ENCODE measurements at regions not wholly inside any gene's neighbourhood (a gene's known extent, or its start where the extent isn't known, plus 50 kb on each side); places are given as distances from the start of the nearest gene placed in this dataset.
"Not testable (repeated sequence)": the region's sequence is repeated elsewhere in the genome, so short reads cannot be mapped to it uniquely, and the experiment has no call there.

- peaks cover 0 to 18% (median 13%) of the 10 kb centered on the region in 4 donors for H3K4me1 ChIP-seq
- H3K4me3 ChIP-seq, result no peak overlapping the region
- no peaks in the 10 kb centered on the region for H3K27me3 ChIP-seq
- WGBS, result 84% methylated on average over 5 of the region's 5 CpGs
- no peaks in the 10 kb centered on the region for H3K9me3 ChIP-seq
- no peak overlapping the region for H3K27ac ChIP-seq (replicated peaks in 1 of 4)
- no peak for TF ChIP-seq EP300 (IDR thresholded peaks at IDR 0.05)
- TF ChIP-seq POLR2AphosphoS5 (IDR thresholded peaks at IDR 0.05), result no peak
- no peak for TF ChIP-seq CTCF (IDR thresholded peaks at IDR 0.05)
- no peak for TF ChIP-seq POLR2A (IDR thresholded peaks at IDR 0.05; ENCODE audit: low read depth)
- intact Hi-C loops (cut with DNase I), result no loop called here
- peak; percentile 89 for DNase-seq (ENCODE audit: extremely low spot score)
- no peaks in the 10 kb centered on the region for H3K36me3 ChIP-seq
Measured at GRCh38 chr10:33031815-33032653, 74.0 kb upstream of the ITGB1 start.

GRCh38 chr10:33031171-33031570 lies 73.1 kb upstream of the ITGB1 start:
- Histone ChIP-seq H3K4me3 (no peak overlapping the region), H3K27ac (replicated peaks in 1 of 4) (no peak overlapping the region), H3K36me3 (no peaks in the 10 kb centered on the region), H3K4me1 (peaks cover 0 to 21% (median 16%) of the 10 kb centered on the region in 4 donors), H3K9me3 (no peaks in the 10 kb centered on the region), H3K27me3 (no peaks in the 10 kb centered on the region)
- peak; percentile 64 for DNase-seq (ENCODE audit: extremely low spot score)
- no peak for TF ChIP-seq CTCF (IDR thresholded peaks at IDR 0.05)
- 92% methylated on average over 5 of the region's 5 CpGs for WGBS
- intact Hi-C loops (cut with DNase I), result no loop called here

GRCh38 chr10:33028515-33028914 lies 70.5 kb upstream of the ITGB1 start:
- H3K4me3 ChIP-seq; H3K27ac ChIP-seq (replicated peaks in 1 of 4); H3K27me3 ChIP-seq; H3K9me3 ChIP-seq; H3K36me3 ChIP-seq; intact Hi-C loops (cut with DNase I): not testable (repeated sequence)
- WGBS, result 95% methylated on average over 5 of the region's 5 CpGs
- DNase-seq (ENCODE audit: extremely low spot score), result peak; percentile 42
- peaks cover 0 to 17% (median 13%) of the 10 kb centered on the region in 4 donors for H3K4me1 ChIP-seq

GRCh38 chr10:33027088-33027487 lies 69.1 kb upstream of the ITGB1 start:
- 93% methylated on average over 6 of the region's 6 CpGs for WGBS
- peaks cover 0 to 9% (median 4%) of the 10 kb centered on the region in 4 donors for H3K4me1 ChIP-seq
- H3K27ac ChIP-seq (replicated peaks in 1 of 4), result no peak overlapping the region
- DNase-seq (ENCODE audit: extremely low spot score), result peak; percentile 24
- no peak overlapping the region for H3K4me3 ChIP-seq
- intact Hi-C loops (cut with DNase I), result no loop called here
- no peaks in the 10 kb centered on the region for H3K9me3 ChIP-seq
- H3K36me3 ChIP-seq, result no peaks in the 10 kb centered on the region
- no peaks in the 10 kb centered on the region for H3K27me3 ChIP-seq
- no peak for TF ChIP-seq CTCF (IDR thresholded peaks at IDR 0.05)
- TF ChIP-seq EP300 (IDR thresholded peaks at IDR 0.05), result no peak
- no peak for TF ChIP-seq POLR2AphosphoS5 (IDR thresholded peaks at IDR 0.05)
- no peak for TF ChIP-seq POLR2A (IDR thresholded peaks at IDR 0.05; ENCODE audit: low read depth)

GRCh38 chr10:33026422-33026821 lies 68.4 kb upstream of the ITGB1 start:
- Histone ChIP-seq H3K27me3 (no peaks in the 10 kb centered on the region), H3K9me3 (no peaks in the 10 kb centered on the region), H3K36me3 (no peaks in the 10 kb centered on the region), H3K4me3 (no peak overlapping the region), H3K4me1 (peaks cover 0 to 9% (median 4%) of the 10 kb centered on the region in 4 donors), H3K27ac (replicated peaks in 1 of 4) (peak overlapping the region in 1 of 4 donors; percentile 7)
- intact Hi-C loops (cut with DNase I), result no loop called here
- WGBS, result 46% methylated on average over 3 of the region's 3 CpGs
- DNase-seq (ENCODE audit: extremely low spot score), result peak; percentile 26
- no peak for TF ChIP-seq POLR2A (IDR thresholded peaks at IDR 0.05; ENCODE audit: low read depth)
- TF ChIP-seq POLR2AphosphoS5 (IDR thresholded peaks at IDR 0.05), result no peak

- no peak overlapping the region for H3K4me3 ChIP-seq
- no peaks in the 10 kb centered on the region for H3K9me3 ChIP-seq
- no peaks in the 10 kb centered on the region for H3K27me3 ChIP-seq
- intact Hi-C loops (cut with DNase I), result no loop called here
- WGBS, result 84% methylated on average over 3 of the region's 4 CpGs
- TF ChIP-seq POLR2AphosphoS5 (IDR thresholded peaks at IDR 0.05), result no peak
- TF ChIP-seq POLR2A (IDR thresholded peaks at IDR 0.05; ENCODE audit: low read depth), result no peak
- TF ChIP-seq CTCF (IDR thresholded peaks at IDR 0.05), result no peak
- TF ChIP-seq EP300 (IDR thresholded peaks at IDR 0.05), result no peak
- peaks cover 0 to 9% (median 4%) of the 10 kb centered on the region in 4 donors for H3K4me1 ChIP-seq
- no peaks in the 10 kb centered on the region for H3K36me3 ChIP-seq
- peak overlapping the region in 1 of 4 donors; percentile 7 for H3K27ac ChIP-seq (replicated peaks in 1 of 4)
- no peak for DNase-seq (ENCODE audit: extremely low spot score)
Measured at GRCh38 chr10:33025910-33026309, 67.9 kb upstream of the ITGB1 start.

Data from esophagus muscularis mucosa (tissue), 4 donors.